ENCODE measurements at regions not wholly inside any gene's neighbourhood (a gene's known extent, or its start where the extent isn't known, plus 50 kb on each side); places are given as distances from the start of the nearest gene placed in this dataset.

DNA sequence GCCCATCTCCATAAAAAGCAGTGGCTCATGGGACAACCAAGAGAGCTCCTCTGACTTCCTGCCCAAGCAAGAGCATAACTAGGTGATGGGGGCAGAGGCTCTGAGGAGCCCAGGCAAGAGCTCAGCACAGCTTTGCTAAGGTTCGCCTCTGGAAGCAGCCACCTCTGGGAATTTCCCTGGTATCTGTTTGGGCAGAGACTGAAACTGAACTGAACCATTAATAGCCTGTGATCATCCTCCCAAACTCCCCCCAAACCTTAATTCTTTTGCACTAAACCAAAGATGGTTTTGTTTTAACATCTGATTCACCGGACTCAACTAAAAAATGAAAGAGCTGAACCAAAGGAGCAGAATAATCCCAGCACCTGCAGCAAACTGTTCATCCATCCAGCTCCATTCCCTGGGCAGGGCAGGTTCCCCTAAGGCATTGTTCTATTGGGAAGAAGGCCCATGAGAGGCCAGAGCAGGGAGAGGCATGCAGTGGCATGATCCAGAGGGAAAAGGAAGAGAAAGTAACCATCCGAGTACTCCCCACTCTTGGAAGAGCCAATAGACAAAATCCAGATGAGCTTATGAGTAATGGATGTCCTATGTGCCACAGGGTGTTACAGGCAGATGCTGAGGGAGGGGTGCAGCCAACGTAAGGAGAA lies 77.8 kb upstream of the KAZN start:
- no peak for DNase-seq

- no peak for DNase-seq
These were observed 76.9 kb upstream of the KAZN start for GRCh38 chr1:14521622-14522021.

GRCh38 chr1:14522077-14522925 lies 76.2 kb upstream of the KAZN start:
- no peak for DNase-seq

DNA sequence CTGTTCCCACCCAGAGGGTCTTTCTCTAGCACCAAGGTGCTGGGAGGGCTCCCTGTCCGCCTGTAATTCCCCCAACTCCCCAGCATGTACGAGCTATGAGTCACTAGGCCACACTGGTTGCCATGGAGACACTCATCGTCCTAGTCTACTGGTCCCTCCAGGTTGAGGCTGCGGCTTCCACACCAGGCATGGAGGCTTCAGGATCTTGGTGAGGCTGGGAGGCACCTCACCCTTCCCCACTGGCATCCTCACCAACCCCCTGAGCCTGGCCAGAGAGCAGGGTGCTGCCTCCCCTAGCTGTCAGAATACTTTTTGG lies 75.6 kb upstream of the KAZN start:
- DNase-seq = peak in 6 of 56 donors; percentile 2 to 14 (median 10)

GRCh38 chr1:14524826-14525636 lies 73.5 kb upstream of the KAZN start:
- no peak for DNase-seq

GRCh38 chr1:14529475-14529874 lies 69.0 kb upstream of the KAZN start:
- no peak for DNase-seq

DNA sequence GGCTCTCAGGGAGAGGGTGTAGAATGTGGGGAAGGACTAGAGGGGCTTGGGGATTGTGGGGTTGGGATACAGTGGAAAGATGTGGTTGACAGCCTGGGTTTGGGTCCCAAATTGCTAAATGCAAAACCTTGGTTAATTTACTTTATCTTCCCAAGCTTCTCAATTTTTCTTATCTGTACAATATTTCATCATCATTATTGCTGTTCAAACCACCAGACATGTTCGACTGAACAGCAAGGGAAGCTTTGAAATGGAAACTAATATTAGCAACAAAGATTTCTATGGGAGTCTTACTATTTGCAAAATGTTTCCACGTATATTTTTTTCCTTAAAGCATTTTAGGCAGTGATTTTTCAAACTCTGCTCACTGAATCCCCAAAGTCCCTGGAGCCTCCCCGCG lies 67.0 kb upstream of the KAZN start:
- DNase-seq = no peak

DNA sequence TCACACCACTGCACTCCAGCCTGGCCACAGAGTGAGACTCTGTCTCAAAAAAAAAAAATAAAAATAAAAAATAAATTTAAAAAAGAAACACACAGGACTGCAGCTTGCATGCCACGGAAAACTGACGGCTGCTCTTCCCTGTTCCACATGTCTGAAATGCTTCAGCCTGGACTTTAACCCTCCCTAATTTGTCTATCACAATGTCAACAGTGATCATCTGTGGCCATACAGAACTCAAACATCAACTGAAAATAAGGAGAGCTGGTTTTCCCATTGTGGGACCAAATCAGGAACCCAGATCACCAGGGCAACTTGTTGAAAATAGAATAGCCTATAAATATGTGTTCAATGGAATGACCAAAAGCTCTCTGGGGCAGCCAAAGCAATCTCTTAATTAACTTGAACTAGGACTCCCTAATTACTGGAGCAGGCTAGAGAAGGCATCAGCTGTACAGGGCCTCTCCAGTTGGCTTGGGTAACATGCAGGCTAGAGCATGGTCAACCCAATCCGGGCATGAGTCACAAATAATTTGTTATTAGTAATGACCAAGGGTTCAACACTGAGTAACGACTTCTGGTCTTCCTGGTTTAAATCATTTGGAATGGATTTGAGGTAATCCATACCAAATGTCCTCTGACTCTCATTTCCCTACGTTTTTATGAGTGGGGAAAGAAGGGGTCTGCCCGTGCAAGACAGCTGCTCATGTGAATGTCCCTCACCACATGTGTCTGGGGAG lies 62.7 kb upstream of the KAZN start:
- no peak for DNase-seq

DNA sequence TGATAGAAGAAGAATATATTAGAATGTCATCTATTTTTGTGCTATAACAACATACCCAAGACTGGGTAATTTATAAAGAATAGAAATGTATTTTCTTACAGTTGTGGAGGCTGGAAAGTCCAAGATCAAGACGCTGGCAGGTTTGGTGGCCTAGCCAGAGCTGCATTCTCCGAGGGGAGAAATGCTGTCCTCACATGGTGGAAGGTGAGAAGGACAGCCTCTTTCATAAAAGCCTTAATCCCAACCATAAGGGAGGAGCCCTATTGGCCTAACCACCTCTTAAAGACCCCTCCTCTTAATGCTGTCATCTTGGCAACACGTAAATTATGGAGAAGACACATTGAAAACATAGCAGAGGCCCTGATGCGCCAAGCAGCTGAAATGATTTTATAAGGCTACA lies 60.1 kb upstream of the KAZN start:
- peak in 1 of 56 donors; percentile 10 for DNase-seq

DNA sequence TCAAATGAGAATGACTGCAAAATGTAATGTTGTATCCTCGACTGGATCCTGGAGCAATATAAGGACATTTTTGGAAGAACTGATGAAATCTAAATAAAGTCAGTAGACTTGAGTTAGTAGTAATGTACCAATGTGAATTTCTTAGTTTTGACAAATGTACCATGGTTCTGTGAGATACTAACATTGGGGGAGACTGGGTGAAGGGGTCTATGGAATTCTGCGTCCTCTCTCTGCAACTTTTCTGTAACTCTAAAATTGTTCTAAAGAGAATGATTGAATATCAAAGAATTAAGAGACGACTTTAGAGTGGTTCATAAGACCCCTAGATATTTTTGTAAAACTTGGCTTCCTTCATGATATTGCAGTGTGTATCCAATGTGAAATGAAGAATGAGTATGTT lies 59.2 kb upstream of the KAZN start:
- DNase-seq = no peak

DNA sequence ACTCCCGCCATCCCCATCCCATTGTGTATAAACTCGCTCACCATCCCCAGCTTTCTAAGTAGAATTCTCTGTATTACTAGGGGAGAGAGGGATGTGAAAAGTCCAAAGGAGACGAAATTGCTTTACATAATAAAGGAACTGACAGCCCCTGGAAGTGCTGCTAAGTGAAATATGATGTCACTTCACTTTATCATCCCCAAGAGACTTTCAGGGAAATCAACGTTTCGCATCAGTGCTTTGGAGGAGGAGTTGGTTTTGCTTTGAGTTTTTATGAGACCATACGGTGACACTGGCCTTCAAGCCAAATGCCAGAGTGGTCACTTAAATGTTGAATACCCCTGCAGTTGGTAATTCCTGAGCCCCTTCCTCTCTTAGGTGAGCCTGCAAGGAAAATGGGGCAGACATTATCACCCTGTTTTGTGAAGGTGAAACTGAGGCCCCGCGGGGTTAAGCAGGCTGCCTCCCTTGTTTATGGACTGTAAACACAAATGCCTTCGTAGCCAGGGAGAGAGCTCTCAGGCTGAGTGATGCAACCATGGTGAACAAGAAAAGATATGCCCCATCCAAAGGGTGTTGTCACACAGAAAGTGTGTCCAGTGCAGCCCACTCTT lies 58.4 kb upstream of the KAZN start:
- no peak for DNase-seq

GRCh38 chr1:14541348-14541747 lies 57.1 kb upstream of the KAZN start:
- no peak for DNase-seq

- DNase-seq = no peak
These were observed 55.2 kb upstream of the KAZN start for GRCh38 chr1:14543191-14543840.

- no peak for DNase-seq
These were observed 54.2 kb upstream of the KAZN start for GRCh38 chr1:14544319-14544718.

DNA sequence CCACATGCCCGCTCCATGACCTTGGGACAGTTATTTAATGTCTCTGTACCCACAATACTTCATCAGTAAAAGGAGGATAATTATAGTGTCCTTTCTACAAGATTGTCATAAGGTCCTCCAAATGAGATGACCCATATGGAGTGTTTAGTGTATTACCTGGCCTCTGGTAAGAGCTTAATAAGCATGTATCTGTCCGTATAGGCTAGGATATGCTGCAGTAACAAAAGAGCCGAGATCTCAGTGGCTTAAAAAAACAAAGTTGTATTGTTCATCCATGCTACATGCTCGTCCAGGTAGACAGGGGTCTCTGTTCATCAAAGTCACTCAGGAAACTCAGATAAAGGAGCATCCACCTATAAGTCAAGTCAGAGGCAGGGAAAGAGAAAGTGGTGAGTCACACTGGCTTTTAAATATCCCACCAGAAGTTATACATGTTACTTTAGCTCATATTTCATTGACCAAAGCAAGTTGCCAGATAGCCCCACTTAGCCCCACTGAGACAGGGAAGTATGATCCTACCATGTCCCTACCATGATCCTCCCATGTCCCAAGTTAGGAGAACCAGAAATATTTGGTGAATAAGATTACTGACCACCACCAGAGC lies 53.0 kb upstream of the KAZN start:
- no peak for DNase-seq

DNA sequence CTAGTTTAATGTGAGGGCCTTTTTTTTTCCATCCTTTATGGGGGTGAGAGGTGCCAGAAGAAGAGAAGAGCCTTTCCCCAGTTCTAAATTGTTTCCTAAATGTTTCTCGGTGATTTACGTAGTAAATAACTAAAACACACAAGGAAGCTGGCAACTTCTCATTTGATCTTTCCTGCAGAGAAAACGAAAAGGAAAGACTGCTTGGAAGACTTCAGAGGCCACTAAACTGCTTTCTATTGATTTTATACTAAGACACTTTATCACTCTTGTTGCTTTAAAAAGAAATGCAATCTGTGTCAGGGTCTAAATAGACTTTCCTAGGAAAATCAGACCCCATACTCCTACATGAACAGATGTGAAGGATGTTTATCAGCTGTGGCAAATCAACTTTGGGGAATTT lies 52.1 kb upstream of the KAZN start:
- DNase-seq = no peak

All from amygdala (tissue), 56 donors.